COLO668 (cell line): ENCODE measurements at regions not wholly inside any gene's neighbourhood (a gene's known extent, or its start where the extent isn't known, plus 50 kb on each side); places are given as distances from the start of the nearest gene placed in this dataset.

Experiments used
- DNase-seq: peaks from one replicate; lab custom pipeline; 2025; ENCODE audit not compliant: unreplicated experiment; lab: John Stamatoyannopoulos, UW

GRCh38 chr12:124687917-124688316 is 120.5 kb upstream of the NCOR2 start:
- no peak for DNase-seq

- DNase-seq = no peak
These were observed 119.9 kb upstream of the NCOR2 start for GRCh38 chr12:124687174-124687902.

- no peak for DNase-seq
These were observed 119.2 kb upstream of the NCOR2 start for GRCh38 chr12:124686370-124687173.

- DNase-seq = no peak
These were observed 118.4 kb upstream of the NCOR2 start for GRCh38 chr12:124685689-124686369.

- DNase-seq = no peak
These were observed 117.7 kb upstream of the NCOR2 start for GRCh38 chr12:124684971-124685688.

- no peak for DNase-seq
These were observed 117.1 kb upstream of the NCOR2 start for GRCh38 chr12:124684496-124684895.

GRCh38 chr12:124683152-124684124 is 116.0 kb upstream of the NCOR2 start:
- DNase-seq = no peak

- DNase-seq = no peak
These were observed 115.2 kb upstream of the NCOR2 start for GRCh38 chr12:124682425-124683151.

GRCh38 chr12:124681779-124682391 is 114.5 kb upstream of the NCOR2 start:
- DNase-seq = no peak

- no peak for DNase-seq
These were observed 113.7 kb upstream of the NCOR2 start for GRCh38 chr12:124680863-124681778.

GRCh38 chr12:124679533-124680371 is 112.3 kb upstream of the NCOR2 start:
- no peak for DNase-seq

GRCh38 chr12:124679047-124679446 is 111.6 kb upstream of the NCOR2 start:
- no peak for DNase-seq

- no peak for DNase-seq
These were observed 111.0 kb upstream of the NCOR2 start for GRCh38 chr12:124678421-124678893.

GRCh38 chr12:124677552-124678356 is 110.3 kb upstream of the NCOR2 start:
- no peak for DNase-seq

- no peak for DNase-seq
These were observed 109.5 kb upstream of the NCOR2 start for GRCh38 chr12:124676714-124677462.
